ENCODE measurements at regions not wholly inside any gene's neighbourhood (a gene's known extent, or its start where the extent isn't known, plus 50 kb on each side); places are given as distances from the start of the nearest gene placed in this dataset.

GRCh38 chr13:65417953-65418352 lies 1812.2 kb downstream of the PCDH9 start:
- TF ChIP-seq, protein P1, sequence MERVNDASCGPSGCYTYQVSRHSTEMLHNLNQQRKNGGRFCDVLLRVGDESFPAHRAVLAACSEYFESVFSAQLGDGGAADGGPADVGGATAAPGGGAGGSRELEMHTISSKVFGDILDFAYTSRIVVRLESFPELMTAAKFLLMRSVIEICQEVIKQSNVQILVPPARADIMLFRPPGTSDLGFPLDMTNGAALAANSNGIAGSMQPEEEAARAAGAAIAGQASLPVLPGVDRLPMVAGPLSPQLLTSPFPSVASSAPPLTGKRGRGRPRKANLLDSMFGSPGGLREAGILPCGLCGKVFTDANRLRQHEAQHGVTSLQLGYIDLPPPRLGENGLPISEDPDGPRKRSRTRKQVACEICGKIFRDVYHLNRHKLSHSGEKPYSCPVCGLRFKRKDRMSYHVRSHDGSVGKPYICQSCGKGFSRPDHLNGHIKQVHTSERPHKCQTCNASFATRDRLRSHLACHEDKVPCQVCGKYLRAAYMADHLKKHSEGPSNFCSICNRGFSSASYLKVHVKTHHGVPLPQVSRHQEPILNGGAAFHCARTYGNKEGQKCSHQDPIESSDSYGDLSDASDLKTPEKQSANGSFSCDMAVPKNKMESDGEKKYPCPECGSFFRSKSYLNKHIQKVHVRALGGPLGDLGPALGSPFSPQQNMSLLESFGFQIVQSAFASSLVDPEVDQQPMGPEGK (CRISPR knock-in tag; IDR thresholded peaks at IDR 0.05; ENCODE audit: borderline replicate concordance): no peak
- TF ChIP-seq ZNF70 (CRISPR knock-in tag; IDR thresholded peaks at IDR 0.05): no peak
- TF ChIP-seq TOX (CRISPR knock-in tag; IDR thresholded peaks at IDR 0.05; ENCODE audit: borderline replicate concordance): no peak
- TF ChIP-seq POU6F1 (CRISPR knock-in tag; IDR thresholded peaks at IDR 0.05; ENCODE audit: borderline replicate concordance, low read depth): no peak
- no peak for TF ChIP-seq ZC3H10 (CRISPR knock-in tag; IDR thresholded peaks at IDR 0.05)
- TF ChIP-seq ZFP30 (CRISPR knock-in tag; IDR thresholded peaks at IDR 0.05): no peak
- TF ChIP-seq ISL1 (CRISPR knock-in tag; IDR thresholded peaks at IDR 0.05): no peak
- TF ChIP-seq ZFP3 (CRISPR knock-in tag; IDR thresholded peaks at IDR 0.05): no peak
- TF ChIP-seq ZNF565 (CRISPR knock-in tag; conservative IDR thresholded peaks at IDR 0.05; ENCODE audit: low read depth): no peak
